PC-3 (cell line): ENCODE measurements at regions not wholly inside any gene's neighbourhood (a gene's known extent, or its start where the extent isn't known, plus 50 kb on each side); places are given as distances from the start of the nearest gene placed in this dataset.

Source experiments
- ATAC-seq: fragments of 200-7000 bp; cut with Tn5 transposase; 2 replicates; pipeline ENCODE4 v1.9.1; 2020; ENCODE audit warnings: mild to moderate bottlenecking, moderate library complexity
- BruUV-seq: library from RNA; stranded (reverse); fragments of 400-500 nt; replicated peaks from 2 replicates; lab custom pipeline; 2021; lab: Mats Ljungman, UMichigan
- CTCF ChIA-PET: fragments of 300-600 bp; sonication (Branson Sonifier 250); formaldehyde crosslinking; loops from one replicate; lab custom pipeline; 2022; ENCODE audit warnings: antibody characterized with exemption; lab: Charles Lee
- POLR2A ChIA-PET: fragments of 300-600 bp; sonication (Branson Sonifier 250); formaldehyde crosslinking; loops from one replicate; lab custom pipeline; 2022; ENCODE audit warnings: antibody characterized with exemption; ENCODE audit not compliant: unreplicated experiment; lab: Charles Lee
- DNase-seq: peaks from one replicate; pipeline ENCODE4 v3.0.0-alpha.2; 2015
- H2AFZ ChIP-seq: fragments of 300-600 bp; sonication (generic); 2 replicates; pipeline ENCODE4 v1.6.0; 2016; ENCODE audit warnings: antibody characterized with exemption, low read length
- H3F3A ChIP-seq: fragments of 300-600 bp; sonication (generic); one replicate; pipeline ENCODE4 v1.6.0; 2017; ENCODE audit warnings: antibody characterized with exemption, low read length, control low read depth, mild to moderate bottlenecking; ENCODE audit not compliant: unreplicated experiment
- H3K27ac ChIP-seq: fragments of 300-600 bp; sonication (generic); 2 replicates; pipeline ENCODE4 v1.5.1; 2016; ENCODE audit warnings: mild to moderate bottlenecking, low read length
- H3K27me3 ChIP-seq: fragments of 300-600 bp; sonication (generic); 2 replicates; pipeline ENCODE4 v1.6.1; 2016; ENCODE audit warnings: low read length, mixed read lengths
- H3K36me3 ChIP-seq: fragments of 300-600 bp; sonication (generic); 2 replicates; pipeline ENCODE4 v1.6.1; 2016; ENCODE audit warnings: low read depth, mixed run types, low read length, mixed read lengths
- H3K4me1 ChIP-seq: fragments of 300-600 bp; sonication (generic); 2 replicates; pipeline ENCODE4 v1.5.1; 2016; ENCODE audit warnings: low read length; ENCODE audit not compliant: insufficient read depth
- H3K4me2 ChIP-seq: fragments of 300-600 bp; sonication (generic); 2 replicates; pipeline ENCODE4 v1.6.0; 2016; ENCODE audit warnings: low read length
- H3K4me3 ChIP-seq: fragments of 300-600 bp; sonication (generic); 2 replicates; pipeline ENCODE4 v1.5.1; 2016; ENCODE audit warnings: mild to moderate bottlenecking, low read length, mixed read lengths
- H3K79me2 ChIP-seq: fragments of 300-600 bp; sonication (generic); 2 replicates; pipeline ENCODE4 v1.6.1; 2017; ENCODE audit warnings: low read length, mixed read lengths
- H3K9ac ChIP-seq: fragments of 300-600 bp; sonication (generic); 2 replicates; pipeline ENCODE4 v1.6.0; 2016; ENCODE audit warnings: mild to moderate bottlenecking, low read length
- H3K9me2 ChIP-seq: fragments of 300-600 bp; sonication (generic); replicated peaks from 2 replicates; pipeline ENCODE4 v1.6.1; 2016; ENCODE audit warnings: mixed run types, low read length, mixed read lengths
- H3K9me3 ChIP-seq: fragments of 300-600 bp; sonication (generic); 2 replicates; pipeline ENCODE4 v1.6.1; 2016; ENCODE audit warnings: low read length, mixed read lengths
- H4K20me1 ChIP-seq: fragments of 300-600 bp; sonication (generic); 2 replicates; pipeline ENCODE4 v1.6.1; 2016; ENCODE audit warnings: low read length, mixed read lengths
- EZH2 ChIP-seq: fragments of 300-600 bp; sonication (generic); IDR thresholded peaks from one replicate; pipeline ENCODE4 v1.6.1; 2017; ENCODE audit warnings: antibody characterized with exemption, mild to moderate bottlenecking, low read length; ENCODE audit not compliant: unreplicated experiment
- EZH2phosphoT487 ChIP-seq: fragments of 300-600 bp; sonication (generic); IDR thresholded peaks from 2 replicates; pipeline ENCODE4 v1.6.1; 2018; ENCODE audit warnings: mild to moderate bottlenecking, antibody characterized with exemption, low read length, borderline replicate concordance
- intact Hi-C: fragments of 100-400 bp; cut with micrococcal nuclease; formaldehyde crosslinking; loops from 2 replicates; pipeline ENCODE4 v1.9.0; 2023
- TF ChIP-seq, protein P1 (sequence below): fragments of 300-600 bp; sonication (generic); conservative IDR thresholded peaks from 2 replicates; pipeline ENCODE4 v1.5.1; 2017; ENCODE audit warnings: antibody characterized with exemption, low read depth, mild to moderate bottlenecking, low read length

- H2AFZ ChIP-seq: no peak overlapping the region
- BruUV-seq: no TSS peak
- no peaks in the 10 kb centered on the region for H3K9me3 ChIP-seq
- intact Hi-C loops: no loop called here
- H3K27me3 ChIP-seq: no peaks in the 10 kb centered on the region
- H4K20me1 ChIP-seq: no peaks in the 10 kb centered on the region
- H3K9ac ChIP-seq: no peak overlapping the region
- no peaks in the 10 kb centered on the region for H3F3A ChIP-seq
- no peaks in the 10 kb centered on the region for H3K4me1 ChIP-seq
- TF ChIP-seq EZH2 (no peak), EZH2phosphoT487 (no peak)
- TF ChIP-seq, protein P1, sequence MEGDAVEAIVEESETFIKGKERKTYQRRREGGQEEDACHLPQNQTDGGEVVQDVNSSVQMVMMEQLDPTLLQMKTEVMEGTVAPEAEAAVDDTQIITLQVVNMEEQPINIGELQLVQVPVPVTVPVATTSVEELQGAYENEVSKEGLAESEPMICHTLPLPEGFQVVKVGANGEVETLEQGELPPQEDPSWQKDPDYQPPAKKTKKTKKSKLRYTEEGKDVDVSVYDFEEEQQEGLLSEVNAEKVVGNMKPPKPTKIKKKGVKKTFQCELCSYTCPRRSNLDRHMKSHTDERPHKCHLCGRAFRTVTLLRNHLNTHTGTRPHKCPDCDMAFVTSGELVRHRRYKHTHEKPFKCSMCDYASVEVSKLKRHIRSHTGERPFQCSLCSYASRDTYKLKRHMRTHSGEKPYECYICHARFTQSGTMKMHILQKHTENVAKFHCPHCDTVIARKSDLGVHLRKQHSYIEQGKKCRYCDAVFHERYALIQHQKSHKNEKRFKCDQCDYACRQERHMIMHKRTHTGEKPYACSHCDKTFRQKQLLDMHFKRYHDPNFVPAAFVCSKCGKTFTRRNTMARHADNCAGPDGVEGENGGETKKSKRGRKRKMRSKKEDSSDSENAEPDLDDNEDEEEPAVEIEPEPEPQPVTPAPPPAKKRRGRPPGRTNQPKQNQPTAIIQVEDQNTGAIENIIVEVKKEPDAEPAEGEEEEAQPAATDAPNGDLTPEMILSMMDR: no peak
- ChIA-PET POLR2A (no interaction called here), CTCF (no interaction called here)
- no peaks in the 10 kb centered on the region for H3K79me2 ChIP-seq
- no peaks in the 10 kb centered on the region for H3K9me2 ChIP-seq
- no peak for DNase-seq
- no peaks in the 10 kb centered on the region for H3K36me3 ChIP-seq
- H3K4me3 ChIP-seq: no peak overlapping the region
- H3K27ac ChIP-seq: no peak overlapping the region
- ATAC-seq: no peak
- H3K4me2 ChIP-seq: no peak overlapping the region
Observed at GRCh38 chr6:77106992-77107391, 356.3 kb downstream of the HTR1B start.

- intact Hi-C loops: no loop called here
- H3K27ac ChIP-seq: no peak overlapping the region
- CTCF ChIA-PET: no interaction called here
- no peak overlapping the region for H2AFZ ChIP-seq
- no peaks in the 10 kb centered on the region for H3K9me3 ChIP-seq
- ATAC-seq (no peak), DNase-seq (no peak)
- H3K9me2 ChIP-seq: no peaks in the 10 kb centered on the region
- H4K20me1 ChIP-seq: no peaks in the 10 kb centered on the region
- H3K4me2 ChIP-seq: no peak overlapping the region
- no peaks in the 10 kb centered on the region for H3K4me1 ChIP-seq
- no peaks in the 10 kb centered on the region for H3K36me3 ChIP-seq
- no peak overlapping the region for H3K9ac ChIP-seq
- H3K27me3 ChIP-seq: no peaks in the 10 kb centered on the region
- H3F3A ChIP-seq: no peaks in the 10 kb centered on the region
- H3K4me3 ChIP-seq: no peak overlapping the region
- BruUV-seq: no TSS peak
- TF ChIP-seq EZH2phosphoT487 (no peak), EZH2 (no peak)
- TF ChIP-seq, protein P1: no peak
- no peaks in the 10 kb centered on the region for H3K79me2 ChIP-seq
- POLR2A ChIA-PET: no interaction called here
Observed at GRCh38 chr6:77105091-77105490, 358.2 kb downstream of the HTR1B start.

- Histone ChIP-seq H3K9me2 (no peaks in the 10 kb centered on the region), H3K27me3 (no peaks in the 10 kb centered on the region), H3K9me3 (no peaks in the 10 kb centered on the region), H3F3A (no peaks in the 10 kb centered on the region), H3K4me3 (no peak overlapping the region), H4K20me1 (no peaks in the 10 kb centered on the region), H3K79me2 (no peaks in the 10 kb centered on the region), H3K27ac (no peak overlapping the region), H2AFZ (no peak overlapping the region), H3K36me3 (no peaks in the 10 kb centered on the region), H3K9ac (no peak overlapping the region), H3K4me2 (no peak overlapping the region), H3K4me1 (no peaks in the 10 kb centered on the region)
- DNase-seq (no peak), ATAC-seq (no peak)
- ChIA-PET POLR2A (no interaction called here), CTCF (no interaction called here)
- BruUV-seq: no TSS peak
- TF ChIP-seq, protein P1: no peak
- TF ChIP-seq EZH2 (no peak), EZH2phosphoT487 (no peak)
- intact Hi-C loops: no loop called here
Observed at GRCh38 chr6:77097940-77098339, 365.4 kb downstream of the HTR1B start.
